Stimulated activated CD4-positive, alpha-beta T cell treated with anti-CD3 and anti-CD28 coated beads, Interleukin-1b, Interleukin-23, amount 100 ng/mL, for 48 hours (primary cell): ENCODE measurements at regions not wholly inside any gene's neighbourhood (a gene's known extent, or its start where the extent isn't known, plus 50 kb on each side); places are given as distances from the start of the nearest gene placed in this dataset.

Experiments used
- DNase-seq: peaks from one replicate; pipeline ENCODE4 v3.0.0-alpha.2; 2020

DNA sequence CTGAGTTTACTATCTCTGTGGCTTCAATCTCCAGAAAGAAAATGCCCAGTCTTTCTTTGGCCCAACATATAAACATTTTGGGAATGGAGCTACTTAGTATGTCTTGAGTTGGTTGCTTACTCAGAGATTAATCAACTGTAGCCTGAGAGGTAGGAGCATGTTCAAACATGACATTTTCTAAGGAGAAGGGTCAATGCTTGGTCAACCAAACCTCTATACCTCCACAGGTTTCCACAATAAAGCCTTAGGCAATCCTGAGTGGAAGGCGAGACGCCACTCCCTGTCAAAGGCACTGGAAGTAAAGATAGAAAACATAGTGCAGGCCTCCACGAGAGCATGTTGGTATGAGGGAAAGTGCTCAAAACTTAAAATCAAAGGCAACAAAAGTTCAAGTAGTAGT lies 411.4 kb downstream of the KCTD16 start:
- DNase-seq, result no peak

DNA sequence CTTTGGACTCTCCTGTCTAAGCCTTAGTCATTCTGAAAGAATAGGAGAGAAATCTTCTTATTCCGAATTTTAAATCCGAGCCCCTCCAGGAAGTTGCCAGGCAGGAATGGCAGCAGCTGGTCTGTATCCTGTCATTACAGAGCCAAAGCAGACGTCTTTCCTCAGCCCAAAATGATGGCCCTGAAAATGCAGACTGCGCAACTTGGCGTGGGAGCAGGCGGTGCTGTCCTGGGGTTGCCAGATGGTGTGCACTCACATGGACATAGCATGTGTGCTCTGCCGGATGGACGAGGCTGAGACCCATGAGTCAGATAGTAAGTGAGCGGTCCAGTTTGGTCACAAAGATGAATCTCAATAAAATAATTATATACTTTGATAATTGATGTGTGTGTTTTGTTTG lies 410.4 kb downstream of the KCTD16 start:
- DNase-seq, result no peak

DNA sequence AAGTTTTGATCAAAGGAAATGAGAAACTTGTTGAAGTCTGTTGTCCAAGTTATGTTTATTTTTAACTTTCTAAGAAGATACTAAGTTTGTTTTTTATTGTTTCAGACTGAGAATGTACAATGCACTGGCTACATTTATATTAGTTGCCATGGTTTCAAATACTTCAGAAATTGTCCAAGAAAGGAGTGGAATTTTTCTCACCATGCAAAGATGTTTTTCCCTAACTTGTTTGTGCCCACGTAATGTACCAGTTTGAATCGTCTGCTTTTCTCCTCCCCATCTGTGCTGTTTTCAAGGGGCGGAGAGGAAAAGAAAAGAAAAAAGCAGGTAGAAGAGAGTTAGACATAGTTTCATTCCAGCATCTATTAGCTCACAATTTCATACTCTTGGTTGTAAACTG lies 407.0 kb downstream of the KCTD16 start:
- DNase-seq, result no peak

DNA sequence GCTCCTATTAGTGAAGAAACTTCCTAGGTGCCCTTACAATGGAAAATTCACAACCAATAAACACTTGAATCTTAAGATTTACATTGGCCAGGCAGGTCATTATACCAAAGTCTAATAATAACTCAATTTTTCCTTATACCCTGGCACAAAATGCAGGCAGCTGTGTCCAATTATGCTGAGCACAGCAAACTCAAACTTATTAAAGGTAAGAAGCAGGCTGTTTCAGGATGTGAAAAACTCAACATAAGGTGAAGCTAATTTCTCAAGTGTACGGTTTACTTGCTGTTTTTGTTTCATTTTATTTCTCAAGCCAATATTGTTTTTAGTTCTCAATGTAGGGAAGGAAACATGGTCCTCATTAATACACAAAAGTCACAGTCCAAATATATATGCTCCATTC lies 405.1 kb downstream of the KCTD16 start:
- no peak for DNase-seq

- DNase-seq, result no peak
These were observed 396.7 kb downstream of the KCTD16 start for GRCh38 chr5:144567421-144567780.

DNA sequence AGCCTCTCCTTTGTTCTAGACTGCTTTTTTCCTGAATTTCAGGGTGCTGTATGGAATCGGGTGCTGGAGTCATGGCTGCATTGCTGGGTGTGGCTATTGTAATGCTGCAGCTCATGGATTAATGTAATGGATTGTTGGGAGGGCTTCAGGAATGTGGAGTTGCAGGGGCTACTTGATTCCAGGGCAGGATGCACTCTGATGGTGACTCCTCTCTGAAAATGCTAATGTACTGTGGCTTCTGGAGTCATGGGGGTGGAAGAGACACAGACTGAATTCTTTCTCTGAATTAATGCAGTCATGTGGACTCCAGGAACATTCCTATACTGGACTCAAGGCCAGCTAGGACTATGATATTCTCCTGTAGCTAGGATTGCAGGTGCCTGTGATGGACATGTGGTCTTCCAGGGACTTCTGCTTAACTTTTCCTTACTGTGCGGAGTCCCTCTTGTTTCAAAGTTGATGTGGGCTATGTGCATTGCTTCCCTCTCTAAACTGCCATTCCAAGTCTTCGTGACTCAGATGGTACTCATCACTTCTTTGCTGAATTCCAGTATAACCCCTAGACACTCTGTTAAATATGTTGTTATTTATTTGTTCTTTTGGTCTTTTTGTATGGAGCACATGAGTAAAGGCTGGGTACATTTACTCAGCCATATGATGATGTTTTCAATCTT lies 396.2 kb downstream of the KCTD16 start:
- no peak for DNase-seq

DNA sequence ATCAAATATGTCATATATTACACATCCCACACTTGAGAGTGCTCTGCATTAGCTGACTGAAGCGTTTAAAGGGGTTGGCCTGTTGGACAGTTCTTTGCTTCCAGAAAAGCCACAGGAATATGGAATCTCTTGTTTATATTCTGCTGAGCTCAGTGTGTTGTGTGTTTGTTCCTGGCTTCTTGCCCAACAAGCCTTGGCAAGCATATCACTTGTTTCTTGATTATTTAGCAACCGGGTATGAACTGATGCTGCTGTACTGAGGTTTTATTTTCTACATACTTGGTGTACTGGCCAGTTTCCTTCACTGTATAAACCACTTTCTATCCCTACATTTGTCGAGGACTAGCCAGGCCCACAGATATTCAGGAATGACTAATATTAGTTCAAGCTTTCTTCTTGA lies 378.9 kb downstream of the KCTD16 start:
- DNase-seq, result no peak

DNA sequence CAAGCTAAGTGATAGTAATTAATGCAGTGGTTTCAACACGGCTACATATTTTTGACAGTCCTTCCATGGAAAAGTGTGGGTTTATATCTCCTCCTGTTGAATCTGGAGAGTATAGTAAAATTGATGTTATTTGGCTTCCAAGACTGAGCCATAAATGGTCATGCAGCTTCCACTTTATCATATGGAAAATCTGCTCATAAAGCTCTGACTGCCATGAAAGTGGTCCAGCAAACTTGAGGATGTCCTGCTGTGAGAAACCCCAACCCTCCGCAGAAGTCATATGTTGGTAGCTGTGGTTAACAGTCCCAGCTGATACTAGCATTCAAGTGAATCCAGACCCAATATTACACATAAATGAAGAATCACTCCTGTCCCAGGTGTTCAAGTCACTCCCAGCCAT lies 378.3 kb downstream of the KCTD16 start:
- no peak for DNase-seq

DNA sequence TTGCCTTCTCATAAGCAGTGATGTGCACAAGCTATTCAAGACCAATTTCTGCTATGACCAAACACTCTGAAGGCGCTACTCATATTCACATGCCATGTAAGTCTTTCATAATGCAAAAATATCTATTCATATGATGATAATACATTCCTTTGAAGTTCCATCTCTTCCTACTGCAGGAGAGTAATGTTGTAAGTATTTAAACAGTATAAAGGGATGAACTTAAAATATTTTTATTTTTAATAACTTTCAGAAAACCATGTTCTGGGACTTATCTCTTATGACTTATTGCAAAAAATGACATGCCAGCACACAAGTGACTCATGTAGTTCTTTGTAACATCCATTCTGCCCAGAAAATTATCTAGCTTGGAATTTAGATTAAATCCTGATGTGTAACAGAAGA lies 376.4 kb downstream of the KCTD16 start:
- no peak for DNase-seq

DNA sequence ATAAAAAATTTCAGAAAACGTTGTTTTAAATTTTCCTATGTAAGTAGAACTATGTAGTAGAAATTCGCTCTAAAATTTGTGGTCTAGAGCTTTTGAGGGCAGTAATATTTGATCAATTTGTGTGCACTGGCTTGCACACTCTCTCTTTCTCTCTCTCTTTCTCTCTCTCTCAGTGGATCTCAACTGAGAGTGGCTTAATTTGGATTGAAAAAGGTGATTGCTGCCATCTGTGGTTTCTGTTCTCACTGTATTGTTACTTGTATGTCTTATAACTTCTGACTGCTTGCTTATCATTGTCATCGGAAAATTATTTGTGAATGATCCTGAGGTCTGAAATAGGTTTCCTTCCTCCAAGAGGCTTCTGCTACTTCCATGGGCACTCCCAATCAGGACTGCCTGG lies 368.2 kb downstream of the KCTD16 start:
- DNase-seq, result no peak
